Smooth muscle cell (in vitro differentiated cells): ENCODE measurements at regions not wholly inside any gene's neighbourhood (a gene's known extent, or its start where the extent isn't known, plus 50 kb on each side); places are given as distances from the start of the nearest gene placed in this dataset.

Experiments
- DNase-seq: peaks from one replicate; lab custom pipeline; 2025; ENCODE audit not compliant: unreplicated experiment; lab: John Stamatoyannopoulos, UW
- H2AFZ ChIP-seq: fragments of 200-600 bp; sonication (generic); 2 replicates; pipeline ENCODE4 v1.6.0; 2016; ENCODE audit warnings: antibody characterized with exemption, low read depth, mild to moderate bottlenecking
- H3F3A ChIP-seq: fragments of 200-600 bp; sonication (generic); 2 replicates; pipeline ENCODE4 v1.6.0; 2017; ENCODE audit warnings: antibody characterized with exemption, low read depth
- H3K27ac ChIP-seq: fragments of 200-600 bp; sonication (generic); 2 replicates; pipeline ENCODE4 v1.5.1; 2016; ENCODE audit warnings: low read depth, mild to moderate bottlenecking
- H3K27me3 ChIP-seq: fragments of 200-600 bp; sonication (generic); 2 replicates; pipeline ENCODE4 v1.6.1; 2016; ENCODE audit warnings: low read depth, mild to moderate bottlenecking
- H3K36me3 ChIP-seq: fragments of 200-600 bp; sonication (generic); 2 replicates; pipeline ENCODE4 v1.5.1; 2016; ENCODE audit warnings: low read depth
- H3K4me1 ChIP-seq: fragments of 200-600 bp; sonication (generic); 2 replicates; pipeline ENCODE4 v1.5.1; 2016; ENCODE audit warnings: low read depth
- H3K4me2 ChIP-seq: fragments of 200-600 bp; sonication (generic); 2 replicates; pipeline ENCODE4 v1.6.0; 2016; ENCODE audit warnings: mild to moderate bottlenecking
- H3K4me3 ChIP-seq: fragments of 200-600 bp; sonication (generic); 2 replicates; pipeline ENCODE4 v1.5.1; 2016; ENCODE audit warnings: mild to moderate bottlenecking
- H3K79me2 ChIP-seq: fragments of 200-600 bp; sonication (generic); 2 replicates; pipeline ENCODE4 v1.6.0; 2016; ENCODE audit warnings: low read depth, mild to moderate bottlenecking
- H3K9ac ChIP-seq: fragments of 200-600 bp; sonication (generic); 2 replicates; pipeline ENCODE4 v1.6.0; 2016; ENCODE audit warnings: low read depth
- H3K9me3 ChIP-seq: fragments of 200-600 bp; sonication (generic); replicated peaks from 2 replicates; pipeline ENCODE4 v1.5.1; 2016; ENCODE audit warnings: low read depth
- H4K20me1 ChIP-seq: fragments of 200-600 bp; sonication (generic); 2 replicates; pipeline ENCODE4 v1.6.0; 2016; ENCODE audit warnings: low read depth
- CTCF ChIP-seq: fragments of 200-600 bp; sonication (generic); IDR thresholded peaks from 2 replicates; pipeline ENCODE4 v1.5.1; 2017; ENCODE audit warnings: borderline replicate concordance, mild to moderate bottlenecking, antibody characterized with exemption; ENCODE audit not compliant: insufficient read depth, poor library complexity, severe bottlenecking
- WGBS: methylation state at CpG from one replicate; pipeline ENCODE4 v1.1.7; 2016; ENCODE audit warnings: low lambda C conversion rate; 5-methylcytosine and 5-hydroxymethylcytosine counted together

- no peaks in the 10 kb centered on the region for H3K4me1 ChIP-seq
- no peaks in the 10 kb centered on the region for H3K9me3 ChIP-seq
- H4K20me1 ChIP-seq, result no peaks in the 10 kb centered on the region
- no peaks in the 10 kb centered on the region for H3F3A ChIP-seq
- no peak overlapping the region for H3K27ac ChIP-seq
- no peak for TF ChIP-seq CTCF
- H3K27me3 ChIP-seq, result no peaks in the 10 kb centered on the region
- H3K4me3 ChIP-seq, result no peak overlapping the region
- DNase-seq, result no peak
- no peaks in the 10 kb centered on the region for H3K36me3 ChIP-seq
- H3K79me2 ChIP-seq, result no peaks in the 10 kb centered on the region
- no peak overlapping the region for H2AFZ ChIP-seq
- H3K9ac ChIP-seq, result no peak overlapping the region
- no peak overlapping the region for H3K4me2 ChIP-seq
- 89% methylated on average over 3 of the region's 3 CpGs for WGBS
These were observed 209.5 kb upstream of the IPO5 start for GRCh38 chr13:97743938-97744337.

GRCh38 chr13:97746649-97747048 is 206.8 kb upstream of the IPO5 start:
- no peaks in the 10 kb centered on the region for H3K36me3 ChIP-seq
- H4K20me1 ChIP-seq, result no peaks in the 10 kb centered on the region
- H3K4me1 ChIP-seq, result no peaks in the 10 kb centered on the region
- WGBS, result 91% methylated on average over 6 of the region's 6 CpGs
- H3F3A ChIP-seq, result no peaks in the 10 kb centered on the region
- H3K27ac ChIP-seq, result no peak overlapping the region
- H3K4me3 ChIP-seq, result no peak overlapping the region
- no peak for TF ChIP-seq CTCF
- H3K27me3 ChIP-seq, result no peaks in the 10 kb centered on the region
- H2AFZ ChIP-seq, result no peak overlapping the region
- H3K9ac ChIP-seq, result no peak overlapping the region
- no peak for DNase-seq
- H3K9me3 ChIP-seq, result no peaks in the 10 kb centered on the region
- H3K79me2 ChIP-seq, result no peaks in the 10 kb centered on the region
- H3K4me2 ChIP-seq, result no peak overlapping the region

GRCh38 chr13:97749174-97749573 is 204.3 kb upstream of the IPO5 start:
- Histone ChIP-seq H3K27ac (no peak overlapping the region), H3K27me3 (no peaks in the 10 kb centered on the region)
- DNase-seq, result no peak

GRCh38 chr13:97751477-97751876 is 202.0 kb upstream of the IPO5 start:
- Histone ChIP-seq H4K20me1 (no peaks in the 10 kb centered on the region), H3K36me3 (no peaks in the 10 kb centered on the region), H3K9me3 (no peaks in the 10 kb centered on the region), H3K4me3 (no peak overlapping the region), H3K27ac (no peak overlapping the region), H3K4me1 (no peaks in the 10 kb centered on the region), H3K4me2 (no peak overlapping the region), H3F3A (no peaks in the 10 kb centered on the region), H3K79me2 (no peaks in the 10 kb centered on the region), H2AFZ (no peak overlapping the region), H3K9ac (no peak overlapping the region), H3K27me3 (peaks cover 5% of the 10 kb centered on the region)
- DNase-seq, result no peak
- TF ChIP-seq CTCF, result no peak

More at GRCh38 chr13:97749174-97749573, 204.3 kb upstream of the IPO5 start:
- Histone ChIP-seq H4K20me1 (no peaks in the 10 kb centered on the region), H3K4me3 (no peak overlapping the region), H3F3A (no peaks in the 10 kb centered on the region), H3K36me3 (no peaks in the 10 kb centered on the region), H3K9ac (no peak overlapping the region), H3K79me2 (no peaks in the 10 kb centered on the region), H3K4me1 (no peaks in the 10 kb centered on the region), H3K4me2 (no peak overlapping the region), H2AFZ (no peak overlapping the region), H3K9me3 (no peaks in the 10 kb centered on the region)
- TF ChIP-seq CTCF, result no peak
- 86% methylated on average over 5 of the region's 5 CpGs for WGBS
